ENCODE measurements at regions not wholly inside any gene's neighbourhood (a gene's known extent, or its start where the extent isn't known, plus 50 kb on each side); places are given as distances from the start of the nearest gene placed in this dataset.

- Histone ChIP-seq H3K36me3 (ENCODE audit: insufficient read depth) (no peaks in the 10 kb centered on the region), H3K4me3 (no peak overlapping the region), H4K20me1 (replicated peaks; ENCODE audit: insufficient read depth) (no peaks in the 10 kb centered on the region), H3F3A (replicated peaks; ENCODE audit: low read depth) (no peaks in the 10 kb centered on the region), H2AFZ (no peak overlapping the region), H3K4me1 (ENCODE audit: insufficient read depth) (no peaks in the 10 kb centered on the region), H3K79me2 (replicated peaks; ENCODE audit: insufficient read depth) (no peaks in the 10 kb centered on the region), H3K9me2 (ENCODE audit: insufficient read depth) (no peaks in the 10 kb centered on the region), H3K27ac (ENCODE audit: low read depth) (no peak overlapping the region), H3K4me2 (no peak overlapping the region), H3K27me3 (ENCODE audit: insufficient read depth) (no peaks in the 10 kb centered on the region)
- peaks cover 4% of the 10 kb centered on the region; the same call in 1 of the 3 replicates for H3K4me1 Mint-ChIP-seq
- no peak for TF ChIP-seq EZH2 (IDR thresholded peaks at IDR 0.05; ENCODE audit: low read depth, unreplicated experiment)
- no peaks in the 10 kb centered on the region for H3K9me3 Mint-ChIP-seq
- H3K27ac Mint-ChIP-seq = no peak overlapping the region
- H3K4me3 Mint-ChIP-seq = no peak overlapping the region
- DNase-seq (ENCODE audit: low spot score) (no peak), ATAC-seq (no peak)
- peaks cover 1% of the 10 kb centered on the region for H3K27me3 Mint-ChIP-seq (ENCODE audit: insufficient read depth, low read depth, poor library complexity)
- H3K36me3 Mint-ChIP-seq (ENCODE audit: low read depth) = no peaks in the 10 kb centered on the region
These were observed 469.4 kb downstream of the IRS1 start for GRCh38 chr2:226330206-226330605.

DNA sequence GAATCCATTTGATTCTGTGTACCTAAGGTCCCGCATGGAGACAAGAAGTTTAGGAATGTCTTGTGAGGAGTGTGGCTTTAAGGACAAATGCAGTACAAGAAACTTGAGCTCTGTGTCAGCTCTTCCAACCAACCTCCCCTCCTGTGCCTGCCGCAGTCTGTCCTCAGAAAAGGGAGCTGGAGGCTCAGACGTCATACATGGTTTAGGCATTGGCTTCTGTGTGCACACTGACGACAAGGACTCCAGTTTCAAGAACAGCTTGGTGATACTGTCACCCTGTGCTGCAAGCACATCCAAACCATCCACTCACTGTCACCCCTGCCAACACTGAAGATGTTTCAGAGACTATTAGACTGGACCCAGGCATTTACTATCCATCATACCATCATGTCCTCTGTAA is 470.4 kb downstream of the IRS1 start:
- no peaks in the 10 kb centered on the region for H3K36me3 Mint-ChIP-seq (ENCODE audit: low read depth)
- Histone ChIP-seq H3K4me1 (ENCODE audit: insufficient read depth) (0 out of 2 replicates have a peak, but pooled peaks cover 7% of the 10 kb centered on the region), H3K27me3 (ENCODE audit: insufficient read depth) (no peaks in the 10 kb centered on the region), H3K27ac (ENCODE audit: low read depth) (no peak overlapping the region), H3K36me3 (ENCODE audit: insufficient read depth) (no peaks in the 10 kb centered on the region), H3K9me2 (ENCODE audit: insufficient read depth) (no peaks in the 10 kb centered on the region), H3F3A (replicated peaks; ENCODE audit: low read depth) (no peaks in the 10 kb centered on the region), H3K79me2 (replicated peaks; ENCODE audit: insufficient read depth) (no peaks in the 10 kb centered on the region), H3K4me2 (no peak overlapping the region), H4K20me1 (replicated peaks; ENCODE audit: insufficient read depth) (no peaks in the 10 kb centered on the region), H2AFZ (no peak overlapping the region), H3K4me3 (no peak overlapping the region)
- DNase-seq (ENCODE audit: low spot score) (no peak), ATAC-seq (no peak)
- H3K27me3 Mint-ChIP-seq (ENCODE audit: insufficient read depth, low read depth, poor library complexity) = peaks cover 1% of the 10 kb centered on the region
- H3K4me3 Mint-ChIP-seq = no peak overlapping the region
- TF ChIP-seq EZH2phosphoT487 (IDR thresholded peaks at IDR 0.05; ENCODE audit: unreplicated experiment) (no peak), POLR2AphosphoS5 (IDR thresholded peaks at IDR 0.05; ENCODE audit: low read depth) (no peak), ZNF331 (CRISPR knock-in tag; IDR thresholded peaks at IDR 0.05; ENCODE audit: low read depth) (no peak), NANOG (IDR thresholded peaks at IDR 0.05; ENCODE audit: borderline replicate concordance) (no peak), ZNF114 (CRISPR knock-in tag; IDR thresholded peaks at IDR 0.05) (no peak)
- peaks cover 7% of the 10 kb centered on the region; the same call in 2 of the 3 replicates for H3K4me1 Mint-ChIP-seq
- no peaks in the 10 kb centered on the region for H3K9me3 Mint-ChIP-seq
- H3K27ac Mint-ChIP-seq = no peak overlapping the region

DNA sequence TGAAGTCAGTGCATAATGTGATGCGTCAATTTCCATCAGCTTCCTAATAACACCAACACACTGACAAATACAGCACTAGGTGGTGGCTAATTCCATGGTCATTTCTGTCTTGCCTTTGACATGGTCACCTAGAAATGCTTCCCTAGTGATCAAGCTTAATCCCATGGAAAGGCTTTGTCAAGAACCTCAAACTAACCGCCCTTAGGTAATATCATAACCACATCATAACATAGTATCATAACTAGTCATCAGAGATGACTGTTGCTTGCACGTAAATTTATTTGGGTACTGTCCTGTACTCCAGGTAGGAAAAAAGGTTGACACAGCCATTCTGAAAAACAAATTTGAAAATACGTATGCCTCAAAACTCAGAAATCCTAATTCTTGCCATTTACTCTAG is 471.8 kb downstream of the IRS1 start:
- Histone ChIP-seq H3K27ac (ENCODE audit: low read depth) (no peak overlapping the region), H4K20me1 (replicated peaks; ENCODE audit: insufficient read depth) (no peaks in the 10 kb centered on the region), H3K9me2 (ENCODE audit: insufficient read depth) (no peaks in the 10 kb centered on the region), H2AFZ (no peak overlapping the region), H3K79me2 (replicated peaks; ENCODE audit: insufficient read depth) (no peaks in the 10 kb centered on the region), H3K36me3 (ENCODE audit: insufficient read depth) (no peaks in the 10 kb centered on the region), H3K4me2 (no peak overlapping the region), H3F3A (replicated peaks; ENCODE audit: low read depth) (no peaks in the 10 kb centered on the region), H3K4me1 (ENCODE audit: insufficient read depth) (0 out of 2 replicates have a peak, but pooled peaks cover 9% of the 10 kb centered on the region), H3K27me3 (ENCODE audit: insufficient read depth) (no peaks in the 10 kb centered on the region), H3K4me3 (no peak overlapping the region)
- H3K36me3 Mint-ChIP-seq (ENCODE audit: low read depth) = no peaks in the 10 kb centered on the region
- no peak for ATAC-seq
- H3K4me1 Mint-ChIP-seq = peaks cover 7% of the 10 kb centered on the region; the same call in 2 of the 3 replicates
- peaks cover 1% of the 10 kb centered on the region for H3K27me3 Mint-ChIP-seq (ENCODE audit: insufficient read depth, low read depth, poor library complexity)
- H3K4me3 Mint-ChIP-seq = no peak overlapping the region
- DNase-seq (ENCODE audit: low spot score) = no peak
- no peaks in the 10 kb centered on the region for H3K9me3 Mint-ChIP-seq
- H3K27ac Mint-ChIP-seq = no peak overlapping the region
- TF ChIP-seq ZNF114 (CRISPR knock-in tag; IDR thresholded peaks at IDR 0.05) (no peak), CREB1 (CRISPR knock-in tag; IDR thresholded peaks at IDR 0.05; ENCODE audit: low read depth) (no peak), EZH2 (IDR thresholded peaks at IDR 0.05; ENCODE audit: low read depth, unreplicated experiment) (no peak), ZNF462 (CRISPR knock-in tag; IDR thresholded peaks at IDR 0.05) (no peak), NANOG (IDR thresholded peaks at IDR 0.05; ENCODE audit: borderline replicate concordance) (no peak), EZH2phosphoT487 (IDR thresholded peaks at IDR 0.05; ENCODE audit: unreplicated experiment) (no peak), STAT1 (IDR thresholded peaks at IDR 0.05; ENCODE audit: unreplicated experiment) (no peak), ZNF331 (CRISPR knock-in tag; IDR thresholded peaks at IDR 0.05; ENCODE audit: low read depth) (no peak)
